ENCODE measurements at regions not wholly inside any gene's neighbourhood (a gene's known extent, or its start where the extent isn't known, plus 50 kb on each side); places are given as distances from the start of the nearest gene placed in this dataset.
A peak's percentile ranks its signal among the peaks of the same experiment; 100 is the strongest.

DNA sequence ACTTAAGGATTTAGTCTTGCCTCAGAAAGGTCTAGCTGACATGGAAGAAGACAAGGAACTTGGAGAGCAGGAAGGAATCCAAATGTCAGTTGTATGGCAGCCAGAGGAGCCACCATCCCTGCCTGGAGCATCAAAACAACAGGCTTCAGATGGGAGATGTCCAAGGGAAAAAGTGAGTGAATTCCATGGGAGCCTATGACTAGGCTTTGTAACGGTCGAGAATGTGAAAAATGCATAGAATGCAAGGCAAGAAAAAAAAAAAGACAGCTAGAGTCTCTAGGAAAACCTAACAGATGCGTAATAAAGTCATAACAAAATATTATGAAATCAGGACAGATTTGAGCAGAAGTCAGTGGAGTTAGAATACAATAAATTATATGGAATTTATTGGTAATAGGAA lies 183.7 kb upstream of the LSM14A start:
- H3K27ac ChIP-seq (ENCODE audit: low read length): no peak overlapping the region
- H3K27me3 ChIP-seq (ENCODE audit: insufficient read depth, low read length, poor library complexity): no peaks in the 10 kb centered on the region
- H2AFZ ChIP-seq (ENCODE audit: low read depth, low read length): no peak overlapping the region
- ATAC-seq (ENCODE audit: insufficient read depth, low read depth) (no peak), DNase-seq (no peak)
- no peaks in the 10 kb centered on the region for H4K20me1 ChIP-seq (ENCODE audit: insufficient read depth, low read length)
- no peaks in the 10 kb centered on the region for H3K36me3 ChIP-seq (ENCODE audit: insufficient read depth, low read length)
- TF ChIP-seq, protein P1, sequence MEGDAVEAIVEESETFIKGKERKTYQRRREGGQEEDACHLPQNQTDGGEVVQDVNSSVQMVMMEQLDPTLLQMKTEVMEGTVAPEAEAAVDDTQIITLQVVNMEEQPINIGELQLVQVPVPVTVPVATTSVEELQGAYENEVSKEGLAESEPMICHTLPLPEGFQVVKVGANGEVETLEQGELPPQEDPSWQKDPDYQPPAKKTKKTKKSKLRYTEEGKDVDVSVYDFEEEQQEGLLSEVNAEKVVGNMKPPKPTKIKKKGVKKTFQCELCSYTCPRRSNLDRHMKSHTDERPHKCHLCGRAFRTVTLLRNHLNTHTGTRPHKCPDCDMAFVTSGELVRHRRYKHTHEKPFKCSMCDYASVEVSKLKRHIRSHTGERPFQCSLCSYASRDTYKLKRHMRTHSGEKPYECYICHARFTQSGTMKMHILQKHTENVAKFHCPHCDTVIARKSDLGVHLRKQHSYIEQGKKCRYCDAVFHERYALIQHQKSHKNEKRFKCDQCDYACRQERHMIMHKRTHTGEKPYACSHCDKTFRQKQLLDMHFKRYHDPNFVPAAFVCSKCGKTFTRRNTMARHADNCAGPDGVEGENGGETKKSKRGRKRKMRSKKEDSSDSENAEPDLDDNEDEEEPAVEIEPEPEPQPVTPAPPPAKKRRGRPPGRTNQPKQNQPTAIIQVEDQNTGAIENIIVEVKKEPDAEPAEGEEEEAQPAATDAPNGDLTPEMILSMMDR (IDR thresholded peaks at IDR 0.05; ENCODE audit: borderline replicate concordance, extremely low read depth, low read length, poor library complexity, severe bottlenecking): no peak
- H3K9me3 ChIP-seq (ENCODE audit: insufficient read depth, low read length, severe bottlenecking): peaks cover 15% of the 10 kb centered on the region
- H3K79me2 ChIP-seq (ENCODE audit: insufficient read depth, low read length): no peaks in the 10 kb centered on the region
- no peak overlapping the region for H3K4me2 ChIP-seq (ENCODE audit: insufficient read depth, low read length)
- no peak overlapping the region for H3K9ac ChIP-seq (ENCODE audit: low read depth, low read length)
- H3K4me1 ChIP-seq (ENCODE audit: insufficient read depth, low read length): no peaks in the 10 kb centered on the region
- no peak overlapping the region for H3K4me3 ChIP-seq (ENCODE audit: low read depth in 1 of 2, low read length in 2 of 2)

DNA sequence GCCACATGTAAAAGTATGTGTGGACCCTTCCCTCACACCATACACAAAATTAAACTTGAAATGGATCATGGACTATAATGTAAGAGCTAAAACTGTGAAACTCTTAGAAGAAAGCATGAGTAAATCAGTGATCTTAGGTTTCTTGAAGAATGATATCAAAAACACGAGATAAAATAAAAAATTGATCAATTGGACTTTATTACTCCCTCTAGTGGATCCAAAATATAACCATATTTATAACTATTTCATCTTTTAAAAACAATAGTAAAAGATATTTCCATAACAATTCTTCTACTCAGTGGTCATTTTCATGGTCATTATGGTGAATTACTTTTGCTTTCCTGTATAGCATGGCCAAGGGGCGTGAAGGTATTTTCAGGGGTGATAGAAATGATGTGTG lies 174.6 kb upstream of the LSM14A start:
- TF ChIP-seq, protein P1 (IDR thresholded peaks at IDR 0.05; ENCODE audit: borderline replicate concordance, extremely low read depth, low read length, poor library complexity, severe bottlenecking): no peak
- TF ChIP-seq EZH2 (IDR thresholded peaks at IDR 0.05; ENCODE audit: borderline replicate concordance, low read depth, low read length, severe bottlenecking): no peak
- no peaks in the 10 kb centered on the region for H3K36me3 ChIP-seq (ENCODE audit: insufficient read depth, low read length)
- no peaks in the 10 kb centered on the region for H3K9me3 ChIP-seq (ENCODE audit: insufficient read depth, low read length, severe bottlenecking)
- no peak overlapping the region for H2AFZ ChIP-seq (ENCODE audit: low read depth, low read length)
- no peak for ATAC-seq (ENCODE audit: insufficient read depth, low read depth)
- no peak overlapping the region for H3K4me3 ChIP-seq (ENCODE audit: low read depth in 1 of 2, low read length in 2 of 2)
- no peaks in the 10 kb centered on the region for H3K79me2 ChIP-seq (ENCODE audit: insufficient read depth, low read length)
- H3K27ac ChIP-seq (ENCODE audit: low read length): no peak overlapping the region
- DNase-seq: no peak
- H3K4me1 ChIP-seq (ENCODE audit: insufficient read depth, low read length): no peaks in the 10 kb centered on the region
- H3K27me3 ChIP-seq (ENCODE audit: insufficient read depth, low read length, poor library complexity): peaks cover 2% of the 10 kb centered on the region
- H4K20me1 ChIP-seq (ENCODE audit: insufficient read depth, low read length): no peaks in the 10 kb centered on the region
- H3K9ac ChIP-seq (ENCODE audit: low read depth, low read length): no peak overlapping the region
- H3K4me2 ChIP-seq (ENCODE audit: insufficient read depth, low read length): no peak overlapping the region

DNA sequence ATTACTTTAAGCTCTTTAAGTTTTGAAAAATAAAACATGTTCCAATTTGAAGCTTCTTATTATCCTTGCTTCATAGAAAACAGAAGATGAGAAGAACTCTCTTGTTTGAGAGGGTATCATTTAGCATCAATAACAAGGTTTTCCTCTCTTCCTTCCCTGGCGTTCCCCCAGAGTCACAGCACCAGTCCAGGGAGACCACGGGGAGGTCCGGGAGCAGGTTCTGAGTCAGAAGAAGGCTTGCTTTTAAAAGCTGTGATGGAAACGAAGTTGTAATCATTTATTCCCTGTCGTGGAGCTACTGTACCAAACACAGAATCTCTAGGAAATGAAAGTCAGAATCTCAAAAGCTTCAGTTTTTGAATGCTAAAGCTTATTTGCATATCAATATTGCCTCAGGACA lies 174.0 kb upstream of the LSM14A start:
- no peaks in the 10 kb centered on the region for H3K9me3 ChIP-seq (ENCODE audit: insufficient read depth, low read length, severe bottlenecking)
- H3K27ac ChIP-seq (ENCODE audit: low read length): no peak overlapping the region
- no peak overlapping the region for H3K4me2 ChIP-seq (ENCODE audit: insufficient read depth, low read length)
- no peaks in the 10 kb centered on the region for H3K4me1 ChIP-seq (ENCODE audit: insufficient read depth, low read length)
- ATAC-seq (ENCODE audit: insufficient read depth, low read depth) (no peak), DNase-seq (no peak)
- H3K79me2 ChIP-seq (ENCODE audit: insufficient read depth, low read length): no peaks in the 10 kb centered on the region
- TF ChIP-seq, protein P1 (IDR thresholded peaks at IDR 0.05; ENCODE audit: borderline replicate concordance, extremely low read depth, low read length, poor library complexity, severe bottlenecking): no peak
- no peak for TF ChIP-seq EZH2 (IDR thresholded peaks at IDR 0.05; ENCODE audit: borderline replicate concordance, low read depth, low read length, severe bottlenecking)
- no peak overlapping the region for H3K4me3 ChIP-seq (ENCODE audit: low read depth in 1 of 2, low read length in 2 of 2)
- H3K36me3 ChIP-seq (ENCODE audit: insufficient read depth, low read length): no peaks in the 10 kb centered on the region
- no peaks in the 10 kb centered on the region for H4K20me1 ChIP-seq (ENCODE audit: insufficient read depth, low read length)
- H3K27me3 ChIP-seq (ENCODE audit: insufficient read depth, low read length, poor library complexity): peaks cover 4% of the 10 kb centered on the region
- H3K9ac ChIP-seq (ENCODE audit: low read depth, low read length): no peak overlapping the region
- no peak overlapping the region for H2AFZ ChIP-seq (ENCODE audit: low read depth, low read length)

DNA sequence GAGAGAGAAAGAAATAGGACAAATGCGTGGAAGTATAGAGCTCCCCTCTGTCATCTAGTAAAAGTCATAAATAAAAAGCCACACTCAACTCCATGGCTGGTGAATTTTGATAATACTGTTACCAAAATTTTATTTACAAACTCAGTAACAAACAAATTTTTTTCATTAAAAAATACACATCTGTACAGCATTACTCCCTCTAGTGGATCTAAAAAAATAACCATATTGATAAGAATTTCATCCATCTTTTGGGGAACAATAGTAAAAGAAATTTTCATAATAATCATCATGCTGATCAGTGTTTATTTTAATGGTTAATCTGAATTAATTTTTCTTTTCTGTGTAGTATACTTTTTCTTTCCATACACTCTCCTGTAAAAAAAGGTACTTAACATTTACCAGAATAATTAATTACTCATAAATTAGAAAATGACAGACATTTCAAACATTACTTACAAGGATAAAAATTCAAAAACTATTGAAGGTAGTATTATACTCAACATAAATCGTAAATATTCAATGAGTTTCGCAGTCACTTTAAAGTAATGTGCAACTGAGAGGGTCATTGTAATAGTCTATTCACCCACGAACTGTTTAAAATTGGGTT lies 173.5 kb upstream of the LSM14A start:
- Histone ChIP-seq H3K9ac (ENCODE audit: low read depth, low read length) (no peak overlapping the region), H3K79me2 (ENCODE audit: insufficient read depth, low read length) (no peaks in the 10 kb centered on the region), H3K4me3 (ENCODE audit: low read depth in 1 of 2, low read length in 2 of 2) (no peak overlapping the region), H3K9me3 (ENCODE audit: insufficient read depth, low read length, severe bottlenecking) (no peaks in the 10 kb centered on the region), H3K4me1 (ENCODE audit: insufficient read depth, low read length) (no peaks in the 10 kb centered on the region), H2AFZ (ENCODE audit: low read depth, low read length) (no peak overlapping the region), H3K36me3 (ENCODE audit: insufficient read depth, low read length) (no peaks in the 10 kb centered on the region), H3K27me3 (ENCODE audit: insufficient read depth, low read length, poor library complexity) (peaks cover 4% of the 10 kb centered on the region), H3K27ac (ENCODE audit: low read length) (no peak overlapping the region), H4K20me1 (ENCODE audit: insufficient read depth, low read length) (no peaks in the 10 kb centered on the region), H3K4me2 (ENCODE audit: insufficient read depth, low read length) (no peak overlapping the region)
- ATAC-seq (ENCODE audit: insufficient read depth, low read depth) (no peak), DNase-seq (no peak)
- TF ChIP-seq EZH2 (IDR thresholded peaks at IDR 0.05; ENCODE audit: borderline replicate concordance, low read depth, low read length, severe bottlenecking): no peak
- TF ChIP-seq, protein P1 (IDR thresholded peaks at IDR 0.05; ENCODE audit: borderline replicate concordance, extremely low read depth, low read length, poor library complexity, severe bottlenecking): peak; percentile 37
